GM19324 (cell line): ENCODE measurements at regions not wholly inside any gene's neighbourhood (a gene's known extent, or its start where the extent isn't known, plus 50 kb on each side); places are given as distances from the start of the nearest gene placed in this dataset.

ENCODE experiments used
- ATAC-seq: cut with Tn5 transposase; IDR thresholded peaks from one replicate; pipeline ENCODE4 v1.9.1; 2021; ENCODE audit warnings: mild to moderate bottlenecking, moderate library complexity; ENCODE audit not compliant: unreplicated experiment, low FRiP score

- ATAC-seq: no peak
Observed at GRCh38 chr4:73001885-73002284, 67.6 kb downstream of the COX18 start.

DNA sequence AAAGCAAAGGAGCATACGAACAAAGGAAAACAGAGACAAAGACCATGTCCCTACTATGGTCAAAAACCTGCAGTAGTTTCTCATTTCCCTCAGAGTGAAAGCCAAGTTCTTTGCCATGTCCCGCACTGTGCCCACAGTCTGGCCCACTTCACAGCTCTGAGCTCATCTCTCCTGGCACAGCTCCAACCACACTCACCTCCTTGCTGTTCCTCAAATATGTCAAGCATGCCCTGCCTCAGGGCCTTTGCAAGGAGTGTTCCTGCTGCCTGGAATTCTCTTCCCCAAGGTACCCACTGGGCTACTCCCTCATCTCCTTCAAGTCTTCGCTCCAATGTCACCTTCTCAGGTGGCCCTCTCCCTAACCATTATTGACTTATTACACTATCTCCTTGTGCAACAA, 72.1 kb downstream of the COX18 start:
- no peak for ATAC-seq

- ATAC-seq: no peak
Observed at GRCh38 chr4:72994670-72995069, 74.8 kb downstream of the COX18 start.

DNA sequence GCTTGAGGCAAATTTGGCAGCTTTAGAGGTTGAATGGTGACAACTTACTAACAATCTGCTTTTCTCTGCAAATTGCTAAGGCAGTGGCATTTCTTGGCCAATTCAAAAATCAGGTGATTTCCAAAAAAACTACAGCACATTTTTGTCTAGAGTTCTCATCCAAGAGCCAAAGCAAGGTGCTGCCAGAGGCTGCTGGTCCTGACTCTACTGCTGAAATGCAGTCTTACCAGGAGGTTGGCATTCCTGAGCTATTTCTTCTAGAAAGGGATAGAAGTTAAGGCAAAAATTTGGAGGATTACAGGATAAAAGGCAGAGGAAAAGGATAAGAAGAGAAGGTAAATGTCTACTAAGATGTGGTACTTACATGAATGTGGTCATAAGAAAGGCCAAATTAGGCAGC, 75.6 kb downstream of the COX18 start:
- ATAC-seq: no peak

GRCh38 chr4:72991873-72992272, 77.6 kb downstream of the COX18 start:
- ATAC-seq: no peak

DNA sequence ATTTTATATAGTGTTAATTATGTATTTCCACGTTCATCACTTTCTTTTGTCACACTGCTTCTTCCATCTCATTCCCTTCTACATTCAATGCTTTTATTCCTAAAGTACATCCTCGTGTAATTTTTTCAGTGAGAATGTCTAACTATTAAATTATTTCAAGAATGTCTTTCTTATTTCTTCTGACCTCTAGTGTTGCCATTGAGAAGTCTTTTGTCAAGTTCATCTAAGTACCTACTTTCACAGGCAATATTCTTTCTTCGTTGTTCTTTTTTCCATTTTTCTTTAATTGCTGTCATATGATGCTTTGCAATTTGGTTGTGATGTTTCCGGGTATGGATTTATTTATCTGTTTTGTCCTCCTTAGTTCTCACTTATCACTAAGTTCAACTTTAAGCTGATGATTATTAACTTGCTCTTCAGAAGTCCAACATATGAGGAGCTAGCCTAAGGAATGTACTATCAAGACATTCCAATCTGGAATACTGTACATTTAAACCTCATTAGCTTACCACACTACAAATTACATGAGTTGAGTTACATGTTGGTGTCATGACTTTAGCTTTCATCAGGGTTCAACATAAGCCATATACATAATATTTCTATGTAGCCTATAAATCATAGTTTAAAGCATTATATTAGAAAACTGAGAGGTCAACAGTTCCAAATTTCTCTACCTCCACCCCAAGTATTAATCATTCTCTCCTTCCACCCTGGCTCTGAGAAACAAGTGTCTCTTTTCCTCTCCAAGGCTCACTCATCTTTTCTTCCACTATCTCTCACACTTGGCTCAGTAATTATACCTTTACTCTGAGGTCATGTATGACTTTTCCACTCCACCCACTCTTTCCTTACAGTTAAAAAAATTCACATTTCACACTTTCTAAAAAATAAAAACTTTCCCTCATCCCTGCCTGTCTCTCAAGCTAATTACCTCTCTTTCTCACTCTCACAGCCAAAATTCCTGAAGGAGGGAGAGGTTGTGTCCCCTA, 81.5 kb downstream of the COX18 start:
- no peak for ATAC-seq

DNA sequence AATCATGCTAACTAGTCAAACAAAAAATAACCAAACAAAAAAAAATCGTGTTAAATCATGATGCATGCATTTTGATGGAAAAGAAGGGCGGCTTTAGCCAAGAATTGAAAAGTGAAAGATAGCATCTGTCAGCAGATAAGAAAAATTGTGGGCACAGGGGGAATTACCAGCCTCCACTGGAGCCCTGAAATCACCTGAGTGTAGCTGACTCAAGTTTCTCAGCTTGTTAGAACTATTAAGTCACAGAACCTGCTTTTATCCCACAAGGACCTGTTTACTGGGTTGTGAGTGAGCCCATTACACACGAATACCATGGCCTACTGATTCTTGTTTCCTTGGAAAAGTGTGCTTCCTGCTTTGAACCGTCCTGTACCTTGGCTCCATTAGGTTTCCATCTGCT, 85.2 kb downstream of the COX18 start:
- no peak for ATAC-seq

DNA sequence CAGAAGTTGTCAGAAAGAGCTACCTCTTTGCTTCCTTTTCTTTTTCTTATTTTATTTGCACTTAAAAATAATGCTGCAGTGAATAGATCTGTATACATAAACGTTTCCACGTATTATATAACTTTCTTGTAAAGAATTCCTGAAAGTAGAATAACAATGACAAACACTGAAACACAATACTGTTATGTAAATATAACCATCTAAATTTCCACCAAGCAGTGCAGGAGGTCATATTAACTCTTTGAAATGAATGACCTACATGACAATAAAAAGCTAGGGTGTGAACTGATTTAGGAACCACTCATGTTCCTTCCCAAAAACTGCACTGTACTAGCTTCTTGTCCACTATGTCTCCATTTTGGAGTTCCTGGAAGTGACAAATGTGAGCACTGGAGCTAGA, 85.8 kb downstream of the COX18 start:
- no peak for ATAC-seq

DNA sequence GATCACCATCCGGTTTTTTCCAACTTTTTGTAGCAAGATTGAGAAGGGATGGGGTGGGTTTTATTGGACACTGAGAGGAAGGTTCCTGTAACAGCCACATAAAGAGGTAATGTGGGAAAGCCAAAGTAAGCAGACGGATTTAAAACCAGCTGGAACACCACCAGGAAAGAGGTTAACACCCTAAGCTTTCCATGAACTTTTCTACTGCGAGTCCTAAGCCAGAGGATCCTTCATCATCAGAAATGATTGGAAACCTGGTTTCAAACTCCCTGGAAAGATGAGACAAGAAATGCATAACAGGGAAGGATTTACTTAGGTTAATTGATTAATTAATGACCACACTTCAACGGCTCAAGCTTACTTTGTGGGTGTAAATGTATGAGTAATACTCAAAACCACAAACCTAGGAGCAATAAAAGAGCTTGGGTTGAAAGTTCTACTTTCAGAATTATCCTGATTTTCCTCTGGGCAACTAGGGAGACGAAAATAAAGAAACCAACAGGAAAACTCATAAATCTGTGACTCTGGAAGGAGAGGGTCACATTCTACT, 91.5 kb downstream of the COX18 start:
- ATAC-seq: no peak

DNA sequence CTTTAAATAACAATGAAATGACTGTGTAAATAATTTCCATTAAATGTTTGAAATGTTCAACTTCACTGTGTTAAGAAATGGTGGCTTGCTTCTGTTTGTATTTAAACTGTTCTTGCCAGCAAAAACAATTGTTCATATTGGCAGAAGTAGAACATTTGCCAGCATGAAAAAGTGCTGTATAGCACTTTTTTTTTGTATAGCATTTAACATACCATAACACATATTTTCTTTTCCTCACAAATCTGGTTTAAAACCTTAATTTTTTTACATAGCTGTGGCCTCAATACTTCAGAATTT, 94.1 kb downstream of the COX18 start:
- no peak for ATAC-seq

- no peak for ATAC-seq
Observed at GRCh38 chr4:72974694-72975487, 94.6 kb downstream of the COX18 start.

GRCh38 chr4:72971572-72971971, 97.9 kb downstream of the COX18 start:
- no peak for ATAC-seq

DNA sequence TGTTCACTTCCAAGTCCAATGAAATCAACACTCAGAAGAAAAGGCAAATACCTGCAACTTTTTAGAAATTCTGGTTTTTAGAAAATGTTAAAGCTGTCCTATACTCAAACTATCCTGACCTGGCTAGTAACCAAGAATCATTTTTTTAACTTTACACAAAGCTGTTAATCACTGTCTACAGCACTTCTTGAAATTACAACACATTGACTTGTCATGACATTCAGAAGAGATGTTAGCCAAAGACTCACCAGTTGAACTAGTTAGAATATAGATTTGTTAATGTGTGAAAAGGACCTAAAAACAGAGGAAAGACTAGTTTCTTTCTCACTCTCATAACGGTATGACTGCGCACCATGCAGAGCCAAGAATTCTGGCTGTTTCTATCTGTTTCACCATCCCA, 98.8 kb downstream of the COX18 start:
- no peak for ATAC-seq

- ATAC-seq: no peak
Observed at GRCh38 chr4:72969976-72970375, 99.5 kb downstream of the COX18 start.

DNA sequence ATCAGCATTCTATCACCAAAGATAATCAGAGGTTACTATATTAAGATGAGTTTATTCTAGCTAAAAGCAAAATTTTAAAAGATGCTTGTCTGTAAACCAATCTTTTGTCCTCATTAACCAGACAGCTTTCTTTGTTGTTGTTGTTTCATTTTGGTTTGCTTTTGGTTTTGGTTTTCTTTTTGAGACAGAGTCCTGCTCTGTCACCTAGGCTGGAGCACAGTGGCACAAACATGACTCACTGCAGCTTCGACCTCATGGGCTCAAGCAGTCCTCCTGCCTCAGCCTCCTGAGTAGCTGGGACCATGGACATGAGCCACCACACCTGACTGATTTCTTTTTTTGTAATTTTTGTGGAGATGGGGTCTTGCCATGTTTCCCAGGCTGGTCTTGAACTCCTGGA, 102.9 kb downstream of the COX18 start:
- ATAC-seq: peak; percentile 72

GRCh38 chr4:72959411-72959810, 110.1 kb downstream of the COX18 start:
- ATAC-seq: no peak

DNA sequence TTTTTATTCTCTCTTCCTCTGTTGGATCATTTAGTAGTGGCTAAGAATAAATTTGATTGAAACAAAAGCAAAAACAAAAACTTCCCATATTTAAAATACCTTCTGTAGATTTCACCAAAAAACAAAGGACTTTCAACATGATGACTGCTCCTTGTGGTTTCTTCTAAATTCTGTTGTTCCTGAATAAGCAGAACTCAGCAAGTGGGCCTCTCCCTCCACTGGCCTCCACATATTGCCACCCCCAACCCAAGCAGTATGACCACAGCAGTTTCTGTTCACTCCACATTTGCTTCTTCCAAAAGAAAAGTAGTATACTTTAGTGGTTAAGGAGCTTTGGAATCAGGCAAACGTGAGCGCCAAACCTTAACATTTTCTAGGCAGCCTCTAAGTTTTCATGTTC, 114.7 kb downstream of the COX18 start:
- ATAC-seq: no peak

GRCh38 chr4:72953571-72953970, 115.9 kb downstream of the COX18 start:
- no peak for ATAC-seq

- no peak for ATAC-seq
Observed at GRCh38 chr4:72951628-72952027, 117.9 kb downstream of the COX18 start.

DNA sequence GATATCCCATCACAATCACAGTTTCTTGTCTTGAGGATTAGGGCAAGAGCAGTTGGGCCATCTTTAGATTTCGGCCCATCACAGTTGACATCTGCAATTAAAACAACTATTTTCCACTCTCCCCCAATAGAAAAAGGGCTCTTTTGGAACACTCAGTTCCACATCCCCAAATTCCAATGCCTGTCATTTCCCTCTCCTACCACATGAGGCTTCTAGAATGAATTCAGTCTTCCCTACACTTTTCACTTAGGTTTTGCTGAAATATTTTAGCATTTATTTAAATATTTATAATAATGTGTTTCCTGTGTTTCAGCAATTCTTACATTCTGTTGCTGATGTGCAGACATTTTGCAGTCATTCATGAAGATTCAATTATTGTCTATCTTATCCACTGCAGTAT, 118.4 kb downstream of the COX18 start:
- no peak for ATAC-seq

- no peak for ATAC-seq
Observed at GRCh38 chr4:72948080-72948479, 121.4 kb downstream of the COX18 start.
